ENCODE measurements at regions not wholly inside any gene's neighbourhood (a gene's known extent, or its start where the extent isn't known, plus 50 kb on each side); places are given as distances from the start of the nearest gene placed in this dataset.
A peak's percentile ranks its signal among the peaks of the same experiment; 100 is the strongest.

DNA sequence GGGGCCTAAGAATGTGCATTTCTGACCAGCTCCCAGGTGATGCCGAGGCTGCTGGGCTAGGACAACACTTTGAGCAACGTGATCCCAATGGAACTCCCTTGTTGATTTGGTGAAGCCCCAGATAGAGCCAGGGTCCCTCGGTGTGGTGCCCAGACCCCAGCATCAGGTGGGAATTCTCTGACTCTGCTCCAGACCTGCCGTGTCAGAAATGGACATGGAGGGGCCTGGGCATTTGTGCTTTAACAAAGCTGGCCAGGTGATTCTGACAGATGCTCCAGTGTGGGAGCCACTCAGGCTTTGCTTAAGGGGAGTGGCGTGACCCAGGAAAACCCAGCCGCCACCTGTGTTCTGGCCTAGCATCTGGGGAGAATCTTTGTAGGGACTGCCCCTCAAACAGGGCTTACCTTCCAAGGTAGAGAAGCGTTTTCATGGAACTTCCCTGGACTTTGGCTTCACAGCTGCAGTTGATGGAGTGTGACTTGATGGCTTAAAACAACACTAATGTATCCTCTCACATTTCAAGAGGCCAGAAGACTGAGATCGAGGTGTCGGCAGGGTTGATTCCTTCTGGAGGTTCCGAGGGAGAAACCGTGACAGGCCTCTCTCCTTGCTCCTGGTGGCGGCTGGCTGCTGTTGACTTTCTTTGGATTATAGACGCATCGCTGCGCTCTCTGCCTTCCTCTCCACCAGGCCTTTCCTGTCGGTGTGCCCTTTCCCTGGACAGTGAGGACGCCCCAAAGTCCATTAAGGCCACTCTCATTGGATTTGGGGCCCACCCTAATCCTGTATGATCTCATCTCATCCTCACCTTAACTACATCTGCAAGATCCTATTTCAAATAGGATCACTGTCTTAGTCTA lies 57.0 kb upstream of the HDAC4 start:
- Histone ChIP-seq H3K27me3 (replicated peaks in 1 of 2; ENCODE audit: control insufficient read depth in 2 of 2, extremely low read depth in 1 of 2, insufficient read depth in 2 of 2, low read length in 1 of 2) (peaks cover 0 to 39% of the 10 kb centered on the region in 2 experiments), H3K9me3 (peaks cover 2% of the 10 kb centered on the region), H3K36me3 (ENCODE audit: control insufficient read depth in 2 of 2, extremely low read depth in 1 of 2, insufficient read depth in 1 of 2, low read length in 1 of 2) (no peaks in the 10 kb centered on the region), H3K4me1 (ENCODE audit: control insufficient read depth in 1 of 2, extremely low read depth in 1 of 2, insufficient read depth in 2 of 2, low read length in 2 of 2) (no peaks in the 10 kb centered on the region), H3K27ac (ENCODE audit: low read length) (no peak overlapping the region), H3K4me3 (ENCODE audit: control insufficient read depth in 1 of 2, extremely low read depth in 1 of 2, low read length in 1 of 2) (no peak overlapping the region)
- POLR2A ChIA-PET, result no interaction called here
- H3K4me3 Mint-ChIP-seq, result no peak overlapping the region
- no peak for ATAC-seq (replicated peaks in 1 of 4)
- H3K27ac Mint-ChIP-seq, result no peak overlapping the region
- peaks cover 12 to 34% of the 10 kb centered on the region in 2 donors for H3K27me3 Mint-ChIP-seq
- peaks cover 8 to 16% (median 13%) of the 10 kb centered on the region in 3 donors for H3K9me3 Mint-ChIP-seq
- no peaks in the 10 kb centered on the region for H3K4me1 Mint-ChIP-seq
- no peaks in the 10 kb centered on the region for H3K36me3 Mint-ChIP-seq
- peak in 3 of 35 experiments; percentile 2 to 7 (median 5) for DNase-seq
- WGBS (ENCODE audit: insufficient coverage), result 88% methylated on average over 12 of the region's 17 CpGs
- CTCF ChIA-PET, result no interaction called here

DNA sequence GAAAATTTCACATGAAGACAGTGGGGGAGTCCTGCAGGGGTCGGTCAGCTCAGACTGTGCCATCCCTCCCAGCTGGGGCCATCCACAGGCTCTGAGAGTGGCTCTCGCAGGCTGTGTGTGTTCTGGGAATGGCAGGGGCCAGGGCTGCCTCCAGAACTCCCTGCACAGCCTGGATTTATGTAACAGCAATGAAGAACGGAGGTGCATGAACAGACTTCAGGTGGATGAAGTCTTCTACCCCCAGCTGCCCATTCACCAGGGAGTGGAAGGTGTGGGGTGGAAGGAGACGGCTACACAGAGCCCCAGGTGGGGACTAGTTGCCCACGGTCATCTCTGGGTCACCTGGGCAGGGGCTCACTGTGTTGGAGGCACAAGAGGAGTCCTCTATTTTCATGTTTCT lies 56.1 kb upstream of the HDAC4 start:
- 89% methylated on average over 2 of the region's 5 CpGs for WGBS (ENCODE audit: insufficient coverage)
- no peak overlapping the region for H3K4me3 ChIP-seq (ENCODE audit: control insufficient read depth in 1 of 2, extremely low read depth in 1 of 2, low read length in 1 of 2)
- DNase-seq, result peak in 3 of 35 experiments; percentile 3 to 19 (median 3)
- CTCF ChIA-PET, result no interaction called here
- peaks cover 0 to 32% of the 10 kb centered on the region in 2 experiments for H3K27me3 ChIP-seq (replicated peaks in 1 of 2; ENCODE audit: control insufficient read depth in 2 of 2, extremely low read depth in 1 of 2, insufficient read depth in 2 of 2, low read length in 1 of 2)
- Mint-ChIP-seq H3K27me3 (peaks cover 12 to 37% of the 10 kb centered on the region in 2 donors), H3K27ac (no peak overlapping the region), H3K4me1 (no peaks in the 10 kb centered on the region), H3K4me3 (no peak overlapping the region), H3K9me3 (peaks cover 12 to 24% (median 13%) of the 10 kb centered on the region in 3 donors), H3K36me3 (no peaks in the 10 kb centered on the region)
- no peaks in the 10 kb centered on the region for H3K4me1 ChIP-seq (ENCODE audit: control insufficient read depth in 1 of 2, extremely low read depth in 1 of 2, insufficient read depth in 2 of 2, low read length in 2 of 2)
- POLR2A ChIA-PET, result no interaction called here
- peaks cover 4% of the 10 kb centered on the region for H3K9me3 ChIP-seq
- H3K36me3 ChIP-seq (ENCODE audit: control insufficient read depth in 2 of 2, extremely low read depth in 1 of 2, insufficient read depth in 1 of 2, low read length in 1 of 2), result no peaks in the 10 kb centered on the region
- no peak overlapping the region for H3K27ac ChIP-seq (ENCODE audit: low read length)
- no peak for ATAC-seq (replicated peaks in 1 of 4)

GRCh38 chr2:239455436-239456203 lies 54.8 kb upstream of the HDAC4 start:
- peak in 2 of 35 experiments; percentile 10 to 13 for DNase-seq
- no peak overlapping the region for H3K27ac Mint-ChIP-seq
- ChIA-PET CTCF (no interaction called here), POLR2A (no interaction called here)
- H3K36me3 Mint-ChIP-seq, result no peaks in the 10 kb centered on the region
- no peak overlapping the region for H3K4me3 Mint-ChIP-seq
- Histone ChIP-seq H3K4me3 (ENCODE audit: control insufficient read depth in 1 of 2, extremely low read depth in 1 of 2, low read length in 1 of 2) (no peak overlapping the region), H3K36me3 (ENCODE audit: control insufficient read depth in 2 of 2, extremely low read depth in 1 of 2, insufficient read depth in 1 of 2, low read length in 1 of 2) (no peaks in the 10 kb centered on the region), H3K27me3 (replicated peaks in 1 of 2; ENCODE audit: control insufficient read depth in 2 of 2, extremely low read depth in 1 of 2, insufficient read depth in 2 of 2, low read length in 1 of 2) (peaks cover 0 to 27% of the 10 kb centered on the region in 2 experiments), H3K9me3 (peaks cover 8% of the 10 kb centered on the region), H3K4me1 (ENCODE audit: control insufficient read depth in 1 of 2, extremely low read depth in 1 of 2, insufficient read depth in 2 of 2, low read length in 2 of 2) (no peaks in the 10 kb centered on the region), H3K27ac (ENCODE audit: low read length) (no peak overlapping the region)
- H3K27me3 Mint-ChIP-seq, result peaks cover 12 to 42% of the 10 kb centered on the region in 2 donors
- H3K9me3 Mint-ChIP-seq, result peaks cover 15 to 33% (median 16%) of the 10 kb centered on the region in 3 donors
- ATAC-seq (replicated peaks in 1 of 4), result no peak
- 84% methylated on average over 11 of the region's 17 CpGs for WGBS (ENCODE audit: insufficient coverage)
- no peaks in the 10 kb centered on the region for H3K4me1 Mint-ChIP-seq

DNA sequence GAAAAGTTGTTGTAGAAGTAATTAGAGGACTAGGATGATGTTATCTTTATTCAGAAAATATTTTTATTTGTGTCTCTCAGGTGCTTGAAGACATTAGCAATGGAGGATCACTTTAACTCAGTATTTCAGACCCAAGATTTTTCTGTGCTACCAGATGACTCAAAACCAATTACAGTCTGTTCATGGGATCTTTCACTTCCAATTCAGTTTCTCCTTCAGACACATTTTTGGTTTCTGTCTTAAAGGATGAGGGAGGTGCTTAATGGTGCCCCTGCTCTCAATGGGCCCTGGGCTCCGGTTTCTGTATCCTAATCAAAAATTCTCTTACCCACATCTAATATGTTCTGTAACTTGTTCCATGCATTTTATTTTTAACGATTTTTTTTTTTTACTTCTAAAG lies 53.7 kb upstream of the HDAC4 start:
- no peak for ATAC-seq (replicated peaks in 1 of 4)
- no peak for DNase-seq
- Mint-ChIP-seq H3K27me3 (peaks cover 12 to 39% of the 10 kb centered on the region in 2 donors), H3K4me3 (no peak overlapping the region), H3K9me3 (peaks cover 15 to 33% (median 16%) of the 10 kb centered on the region in 3 donors), H3K36me3 (no peaks in the 10 kb centered on the region), H3K27ac (no peak overlapping the region), H3K4me1 (no peaks in the 10 kb centered on the region)
- H3K36me3 ChIP-seq (ENCODE audit: control insufficient read depth in 2 of 2, extremely low read depth in 1 of 2, insufficient read depth in 1 of 2, low read length in 1 of 2), result no peaks in the 10 kb centered on the region
- H3K4me3 ChIP-seq (ENCODE audit: control insufficient read depth in 1 of 2, extremely low read depth in 1 of 2, low read length in 1 of 2), result no peak overlapping the region
- ChIA-PET POLR2A (interaction anchor here in 1 of 2 donors (0.7 kb wide), 1 partner anchor 357 kb away, joined by 3 read pairs; no protein-coding TSS in a partner anchor), CTCF (no interaction called here)
- H3K27me3 ChIP-seq (replicated peaks in 1 of 2; ENCODE audit: control insufficient read depth in 2 of 2, extremely low read depth in 1 of 2, insufficient read depth in 2 of 2, low read length in 1 of 2), result peaks cover 0 to 26% of the 10 kb centered on the region in 2 experiments
- no CpG with 5 or more reads among the region's 2 CpGs for WGBS (ENCODE audit: insufficient coverage)
- H3K4me1 ChIP-seq (ENCODE audit: control insufficient read depth in 1 of 2, extremely low read depth in 1 of 2, insufficient read depth in 2 of 2, low read length in 2 of 2), result no peaks in the 10 kb centered on the region
- no peak overlapping the region for H3K27ac ChIP-seq (ENCODE audit: low read length)
- peaks cover 6% of the 10 kb centered on the region for H3K9me3 ChIP-seq
